ENCODE measurements at regions not wholly inside any gene's neighbourhood (a gene's known extent, or its start where the extent isn't known, plus 50 kb on each side); places are given as distances from the start of the nearest gene placed in this dataset.

GRCh38 chr22:22397875-22398524 lies 110.5 kb downstream of the ZNF280B start:
- no peak for TF ChIP-seq CTCF (IDR thresholded peaks at IDR 0.05)
- H3K4me1 ChIP-seq = no peaks in the 10 kb centered on the region
- H3K4me2 ChIP-seq (ENCODE audit: low read length) = no peak overlapping the region
- H3K9me3 ChIP-seq (ENCODE audit: control insufficient read depth, low read length) = no peaks in the 10 kb centered on the region
- H3K79me2 ChIP-seq = no peaks in the 10 kb centered on the region
- no peaks in the 10 kb centered on the region for H3K27me3 ChIP-seq (ENCODE audit: control insufficient read depth, insufficient read depth, low read length)
- H3K4me3 ChIP-seq (ENCODE audit: low read depth, low read length) = no peak overlapping the region
- H3K36me3 ChIP-seq (ENCODE audit: control insufficient read depth, insufficient read depth, low read length) = no peaks in the 10 kb centered on the region
- H3K27ac ChIP-seq = no peak overlapping the region
- H3K9ac ChIP-seq = no peak overlapping the region
- no peak overlapping the region for H2AFZ ChIP-seq

- Histone ChIP-seq H3K4me3 (ENCODE audit: low read depth, low read length) (no peak overlapping the region), H2AFZ (no peak overlapping the region), H3K36me3 (ENCODE audit: control insufficient read depth, insufficient read depth, low read length) (no peaks in the 10 kb centered on the region), H3K27ac (no peak overlapping the region), H3K79me2 (no peaks in the 10 kb centered on the region), H3K9me3 (ENCODE audit: control insufficient read depth, low read length) (no peaks in the 10 kb centered on the region), H3K27me3 (ENCODE audit: control insufficient read depth, insufficient read depth, low read length) (no peaks in the 10 kb centered on the region), H3K9ac (no peak overlapping the region), H3K4me1 (no peaks in the 10 kb centered on the region), H3K4me2 (ENCODE audit: low read length) (no peak overlapping the region)
- TF ChIP-seq CTCF (IDR thresholded peaks at IDR 0.05) = no peak
These were observed 109.8 kb downstream of the ZNF280B start for GRCh38 chr22:22398530-22399327.

GRCh38 chr22:22400099-22400498 lies 108.4 kb downstream of the ZNF280B start:
- Histone ChIP-seq H3K4me2 (ENCODE audit: low read length) (no peak overlapping the region), H3K36me3 (ENCODE audit: control insufficient read depth, insufficient read depth, low read length) (no peaks in the 10 kb centered on the region), H2AFZ (no peak overlapping the region), H3K27me3 (ENCODE audit: control insufficient read depth, insufficient read depth, low read length) (no peaks in the 10 kb centered on the region), H3K4me3 (ENCODE audit: low read depth, low read length) (no peak overlapping the region), H3K9me3 (ENCODE audit: control insufficient read depth, low read length) (no peaks in the 10 kb centered on the region), H3K4me1 (no peaks in the 10 kb centered on the region), H3K9ac (no peak overlapping the region), H3K27ac (no peak overlapping the region), H3K79me2 (no peaks in the 10 kb centered on the region)
- TF ChIP-seq CTCF (IDR thresholded peaks at IDR 0.05) = no peak

- Histone ChIP-seq H3K4me2 (ENCODE audit: low read length) (no peak overlapping the region), H3K27me3 (ENCODE audit: control insufficient read depth, insufficient read depth, low read length) (no peaks in the 10 kb centered on the region), H3K9me3 (ENCODE audit: control insufficient read depth, low read length) (no peaks in the 10 kb centered on the region), H3K4me1 (no peaks in the 10 kb centered on the region), H3K4me3 (ENCODE audit: low read depth, low read length) (no peak overlapping the region), H3K79me2 (no peaks in the 10 kb centered on the region), H3K27ac (no peak overlapping the region), H3K36me3 (ENCODE audit: control insufficient read depth, insufficient read depth, low read length) (no peaks in the 10 kb centered on the region), H3K9ac (no peak overlapping the region), H2AFZ (no peak overlapping the region)
- TF ChIP-seq CTCF (IDR thresholded peaks at IDR 0.05) = no peak
These were observed 107.6 kb downstream of the ZNF280B start for GRCh38 chr22:22400964-22401363.

All from parathyroid adenoma (tissue), 2 donors.